ENCODE measurements at regions not wholly inside any gene's neighbourhood (a gene's known extent, or its start where the extent isn't known, plus 50 kb on each side); places are given as distances from the start of the nearest gene placed in this dataset.

- Histone ChIP-seq H3K36me3 (no peaks in the 10 kb centered on the region), H3K27me3 (no peaks in the 10 kb centered on the region), H3K4me1 (no peaks in the 10 kb centered on the region), H3K9me3 (no peaks in the 10 kb centered on the region), H3K4me3 (no peak overlapping the region), H3K27ac (no peak overlapping the region)
- 85 to 89% methylated on average over 2 of the region's 2 CpGs for WGBS, 2 donors (ENCODE audit: low coverage in 1 of 2)
- DNase-seq: no peak
- TF ChIP-seq POLR2A (IDR thresholded peaks at IDR 0.05) (no peak), POLR2AphosphoS5 (IDR thresholded peaks at IDR 0.05) (no peak), EP300 (IDR thresholded peaks at IDR 0.05; ENCODE audit: low read depth) (no peak)
- TF ChIP-seq, protein P1, sequence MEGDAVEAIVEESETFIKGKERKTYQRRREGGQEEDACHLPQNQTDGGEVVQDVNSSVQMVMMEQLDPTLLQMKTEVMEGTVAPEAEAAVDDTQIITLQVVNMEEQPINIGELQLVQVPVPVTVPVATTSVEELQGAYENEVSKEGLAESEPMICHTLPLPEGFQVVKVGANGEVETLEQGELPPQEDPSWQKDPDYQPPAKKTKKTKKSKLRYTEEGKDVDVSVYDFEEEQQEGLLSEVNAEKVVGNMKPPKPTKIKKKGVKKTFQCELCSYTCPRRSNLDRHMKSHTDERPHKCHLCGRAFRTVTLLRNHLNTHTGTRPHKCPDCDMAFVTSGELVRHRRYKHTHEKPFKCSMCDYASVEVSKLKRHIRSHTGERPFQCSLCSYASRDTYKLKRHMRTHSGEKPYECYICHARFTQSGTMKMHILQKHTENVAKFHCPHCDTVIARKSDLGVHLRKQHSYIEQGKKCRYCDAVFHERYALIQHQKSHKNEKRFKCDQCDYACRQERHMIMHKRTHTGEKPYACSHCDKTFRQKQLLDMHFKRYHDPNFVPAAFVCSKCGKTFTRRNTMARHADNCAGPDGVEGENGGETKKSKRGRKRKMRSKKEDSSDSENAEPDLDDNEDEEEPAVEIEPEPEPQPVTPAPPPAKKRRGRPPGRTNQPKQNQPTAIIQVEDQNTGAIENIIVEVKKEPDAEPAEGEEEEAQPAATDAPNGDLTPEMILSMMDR (IDR thresholded peaks at IDR 0.05): no peak
- in situ Hi-C loops (cut with MboI; ENCODE audit: low pct_ligation_motif_present in 1 of 4, low pct_unique_long_range_greater_than_20kb in 1 of 4, low sequenced_read_pairs in 3 of 4): no loop called here
- intact Hi-C loops (cut with DNase I; ENCODE audit: low total_unique reads): no loop called here
These were observed 673.7 kb upstream of the CCDC54 start for GRCh38 chr3:106703524-106703923.

DNA sequence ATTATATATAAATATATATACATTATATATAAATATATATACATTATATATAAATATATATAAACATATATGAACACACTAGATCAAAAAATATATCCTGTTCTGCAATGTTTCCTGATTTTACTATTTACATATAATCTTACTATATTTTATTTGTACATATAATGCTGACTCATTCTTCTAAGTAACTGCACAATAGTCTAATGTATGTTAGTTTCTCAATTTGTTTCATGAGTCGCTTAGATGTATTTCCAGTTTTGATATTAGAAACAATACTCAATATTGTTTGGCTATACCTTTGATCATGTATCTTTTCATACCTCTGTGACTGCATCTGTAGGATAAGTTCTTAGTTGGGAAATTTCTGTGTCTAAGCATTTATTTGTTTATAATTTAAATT is 669.9 kb upstream of the CCDC54 start:
- no peaks in the 10 kb centered on the region for H3K27me3 ChIP-seq
- no peak for DNase-seq
- no peak overlapping the region for H3K27ac ChIP-seq
- no peak overlapping the region for H3K4me3 ChIP-seq
- TF ChIP-seq, protein P1 (IDR thresholded peaks at IDR 0.05): no peak
- TF ChIP-seq POLR2A (IDR thresholded peaks at IDR 0.05) (no peak), EP300 (IDR thresholded peaks at IDR 0.05; ENCODE audit: low read depth) (no peak), POLR2AphosphoS5 (IDR thresholded peaks at IDR 0.05) (no peak)
- H3K9me3 ChIP-seq: no peaks in the 10 kb centered on the region
- in situ Hi-C loops (cut with MboI; ENCODE audit: low pct_ligation_motif_present in 1 of 4, low pct_unique_long_range_greater_than_20kb in 1 of 4, low sequenced_read_pairs in 3 of 4): no loop called here
- no peaks in the 10 kb centered on the region for H3K36me3 ChIP-seq
- WGBS, 2 donors (ENCODE audit: low coverage in 1 of 2): 83 to 86% methylated on average over 1 of the region's 1 CpG
- no peaks in the 10 kb centered on the region for H3K4me1 ChIP-seq
- intact Hi-C loops (cut with DNase I; ENCODE audit: low total_unique reads): no loop called here

DNA sequence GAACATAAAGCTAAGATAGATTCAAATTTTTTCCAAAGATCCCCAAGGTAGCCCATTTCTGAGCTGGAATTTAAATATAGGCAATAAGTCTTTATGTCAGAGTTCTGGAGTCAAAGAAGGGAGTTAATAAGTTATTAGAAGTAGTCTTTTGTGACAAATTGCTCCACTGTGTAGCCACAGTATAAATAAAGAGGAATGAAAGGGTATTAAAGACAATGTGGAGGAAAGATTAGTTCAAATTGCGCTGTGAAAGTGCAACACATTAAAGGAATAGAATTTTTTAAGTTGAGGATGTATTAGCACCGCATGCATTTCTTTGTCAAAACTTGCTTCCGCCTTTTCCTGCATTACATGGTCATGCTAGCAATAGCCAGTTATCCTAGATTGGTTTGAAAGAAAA is 666.6 kb upstream of the CCDC54 start:
- Histone ChIP-seq H3K36me3 (no peaks in the 10 kb centered on the region), H3K4me3 (no peak overlapping the region), H3K27ac (no peak overlapping the region), H3K4me1 (no peaks in the 10 kb centered on the region), H3K9me3 (no peaks in the 10 kb centered on the region), H3K27me3 (no peaks in the 10 kb centered on the region)
- no peak for DNase-seq
- intact Hi-C loops (cut with DNase I; ENCODE audit: low total_unique reads) (no loop called here), in situ Hi-C loops (cut with MboI; ENCODE audit: low pct_ligation_motif_present in 1 of 4, low pct_unique_long_range_greater_than_20kb in 1 of 4, low sequenced_read_pairs in 3 of 4) (no loop called here)
- WGBS, 2 donors (ENCODE audit: low coverage in 1 of 2): 85 to 90% methylated on average over 3 of the region's 3 CpGs
- TF ChIP-seq, protein P1 (IDR thresholded peaks at IDR 0.05): no peak
- no peak for TF ChIP-seq POLR2A (IDR thresholded peaks at IDR 0.05)
- no peak for TF ChIP-seq EP300 (IDR thresholded peaks at IDR 0.05; ENCODE audit: low read depth)
- no peak for TF ChIP-seq POLR2AphosphoS5 (IDR thresholded peaks at IDR 0.05)

DNA sequence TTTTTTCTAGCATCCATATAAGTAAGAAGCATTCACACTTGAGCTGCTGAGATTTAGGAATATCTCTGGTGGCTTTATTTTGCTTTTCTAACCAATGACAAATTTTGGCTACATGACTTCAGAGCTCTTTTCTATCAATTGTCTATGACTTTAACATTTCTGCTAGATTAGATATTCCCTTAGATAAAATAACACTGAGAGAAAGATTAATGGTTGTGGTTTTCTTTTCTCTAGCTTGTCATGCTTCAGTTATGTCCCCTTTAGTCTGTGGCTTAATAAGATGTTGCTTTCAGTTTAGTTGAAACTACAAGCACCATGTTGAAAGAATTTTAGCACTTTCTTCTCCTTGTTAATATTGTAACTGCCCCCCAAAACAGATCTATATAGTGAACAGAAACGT is 665.6 kb upstream of the CCDC54 start:
- TF ChIP-seq POLR2A (IDR thresholded peaks at IDR 0.05): no peak
- TF ChIP-seq POLR2AphosphoS5 (IDR thresholded peaks at IDR 0.05): no peak
- TF ChIP-seq, protein P1 (IDR thresholded peaks at IDR 0.05): no peak
- TF ChIP-seq EP300 (IDR thresholded peaks at IDR 0.05; ENCODE audit: low read depth): no peak
- Histone ChIP-seq H3K4me3 (no peak overlapping the region), H3K27me3 (no peaks in the 10 kb centered on the region), H3K4me1 (no peaks in the 10 kb centered on the region), H3K9me3 (no peaks in the 10 kb centered on the region), H3K36me3 (no peaks in the 10 kb centered on the region), H3K27ac (no peak overlapping the region)
- in situ Hi-C loops (cut with MboI; ENCODE audit: low pct_ligation_motif_present in 1 of 4, low pct_unique_long_range_greater_than_20kb in 1 of 4, low sequenced_read_pairs in 3 of 4) (no loop called here), intact Hi-C loops (cut with DNase I; ENCODE audit: low total_unique reads) (no loop called here)
- DNase-seq: no peak
- whole genome bisulfite sequencing, 2 donors (ENCODE audit: low coverage in 1 of 2): 11 to 13% methylated on average over 1 of the region's 1 CpG

All from transverse colon (tissue), 4 donors.